A549 (cell line): ENCODE measurements at regions not wholly inside any gene's neighbourhood (a gene's known extent, or its start where the extent isn't known, plus 50 kb on each side); places are given as distances from the start of the nearest gene placed in this dataset.

Experiments
- ATAC-seq, 2 experiments: fragments of 200-7000 bp in 1 of 2; fragments of >200 bp in 1 of 2; cut with Nextera tagmentation in 1 of 2; cut with Tn5 transposase in 1 of 2; 3 replicates each; pipeline versions ENCODE4 v1.8.0 to v1.9.1; 2018 to 2020; ENCODE audit warnings: mild to moderate bottlenecking in 1 of 2, moderate library complexity in 1 of 2
- CTCF ChIA-PET: fragments of 300-600 bp; sonication (Branson Sonifier 250); formaldehyde crosslinking; extraction: SDS; loops from one replicate; lab custom pipeline; 2021; ENCODE audit warnings: antibody characterized with exemption, inconsistent platforms; lab: Yijun Ruan, JAX
- POLR2A ChIA-PET: fragments of 350-600 bp; formaldehyde crosslinking; extraction: SDS; loops from one replicate; lab custom pipeline; 2021; ENCODE audit warnings: antibody characterized with exemption, inconsistent platforms; lab: Yijun Ruan, JAX
- DNase-seq, 2 experiments: peaks; one replicate each; pipeline versions ENCODE4 v3.0.0 to v3.0.0-alpha.2; 2011 to 2016; ENCODE audit warnings: low read depth in 1 of 2, low spot score in 1 of 2
- FAIRE-seq: peaks from 2 replicates; lab custom pipeline; 2011; peaks lifted over from hg19 to GRCh38; lab: Jason Lieb, UNC
- H3K27ac ChIP-seq, 2 experiments: fragments of >200 bp; sonication (Bioruptor Twin); formaldehyde crosslinking; 3 replicates each; pipeline ENCODE4 v1.5.1; 2016 to 2017
- H3K4me1 ChIP-seq: fragments of >200 bp; sonication (Bioruptor Twin); formaldehyde crosslinking; 3 replicates; pipeline ENCODE4 v1.6.1; 2016
- H3K4me2 ChIP-seq: fragments of >200 bp; sonication (Bioruptor Twin); formaldehyde crosslinking; 3 replicates; pipeline ENCODE4 v1.6.1; 2016
- H3K4me3 ChIP-seq: fragments of >200 bp; sonication (Bioruptor Twin); formaldehyde crosslinking; 3 replicates; pipeline ENCODE4 v1.5.1; 2016
- H3K9me3 ChIP-seq: fragments of >200 bp; sonication (Bioruptor Twin); formaldehyde crosslinking; 3 replicates; pipeline ENCODE4 v1.6.1; 2016
- CBX2 ChIP-seq: fragments of 200-600 bp; sonication (generic); IDR thresholded peaks from 2 replicates; pipeline ENCODE4 v1.6.1; 2016; ENCODE audit warnings: low read depth, mild to moderate bottlenecking, borderline replicate concordance
- CHD2 ChIP-seq: fragments of 150-350 bp; IDR thresholded peaks from 2 replicates; pipeline ENCODE4 v1.6.1; 2014; ENCODE audit warnings: low read length; ENCODE audit not compliant: partially characterized antibody
- CHD4 ChIP-seq: fragments of 200-600 bp; sonication (generic); IDR thresholded peaks from 2 replicates; pipeline ENCODE4 v1.6.1; 2016; ENCODE audit warnings: antibody characterized with exemption, mild to moderate bottlenecking, borderline replicate concordance
- CTCF ChIP-seq: fragments of >200 bp; sonication (Bioruptor Twin); formaldehyde crosslinking; IDR thresholded peaks from 3 replicates; pipeline ENCODE4 v1.5.1; 2016
- EHF ChIP-seq: fragments of 250-450 bp; sonication (Bioruptor Pico); IDR thresholded peaks from 2 replicates; pipeline ENCODE4 v1.5.0; 2020; ENCODE audit warnings: mild to moderate bottlenecking
- FOSL2 ChIP-seq, 2 experiments: fragments of 450-650 bp in 1 of 2; fragments of >200 bp in 1 of 2; sonication (Bioruptor Twin) in 1 of 2; formaldehyde crosslinking; IDR thresholded peaks; 2 replicates each; pipeline versions ENCODE4 v1.5.0 to v1.6.1; 2016 to 2020; ENCODE audit warnings: mild to moderate bottlenecking in 1 of 2, moderate library complexity in 1 of 2
- FOXS1 ChIP-seq: fragments of 250-450 bp; sonication (Bioruptor Pico); IDR thresholded peaks from 2 replicates; pipeline ENCODE4 v1.5.0; 2020; ENCODE audit warnings: mild to moderate bottlenecking, moderate library complexity
- HEYL ChIP-seq: fragments of 250-450 bp; sonication (Bioruptor Pico); IDR thresholded peaks from 2 replicates; pipeline ENCODE4 v1.8.0; 2021; ENCODE audit warnings: mild to moderate bottlenecking, moderate library complexity
- HMGXB4 ChIP-seq: fragments of 250-450 bp; sonication (Bioruptor Pico); IDR thresholded peaks from 2 replicates; pipeline ENCODE4 v1.5.0; 2021; ENCODE audit warnings: mild to moderate bottlenecking, moderate library complexity, borderline replicate concordance
- HOXB5 ChIP-seq: fragments of 250-450 bp; sonication (Bioruptor Pico); IDR thresholded peaks from 2 replicates; pipeline ENCODE4 v1.5.0; 2020; ENCODE audit warnings: mild to moderate bottlenecking, moderate library complexity
- JUNB ChIP-seq: fragments of >200 bp; sonication (Bioruptor Twin); formaldehyde crosslinking; IDR thresholded peaks from 2 replicates; pipeline ENCODE4 v1.6.1; 2016
- MAZ ChIP-seq: fragments of 150-350 bp; IDR thresholded peaks from 2 replicates; pipeline ENCODE4 v1.6.1; 2014; ENCODE audit warnings: antibody characterized with exemption, low read depth, low read length, borderline replicate concordance
- NR3C1 ChIP-seq: fragments of >200 bp; sonication (Bioruptor Twin); formaldehyde crosslinking; IDR thresholded peaks from 3 replicates; pipeline ENCODE4 v1.6.1; 2017
- PHF8 ChIP-seq: fragments of 200-600 bp; sonication (generic); IDR thresholded peaks from 2 replicates; pipeline ENCODE4 v1.6.1; 2016; ENCODE audit warnings: low read depth, mild to moderate bottlenecking, antibody characterized with exemption, moderate library complexity, borderline replicate concordance
- RCOR1 ChIP-seq: fragments of 150-350 bp; IDR thresholded peaks from 2 replicates; pipeline ENCODE4 v1.6.1; 2014; ENCODE audit warnings: antibody characterized with exemption, low read length, low read depth
- SREBF2 ChIP-seq: fragments of 450-650 bp; IDR thresholded peaks from 2 replicates; pipeline ENCODE4 v1.6.1; 2014; ENCODE audit warnings: mild to moderate bottlenecking, moderate library complexity
- TP53 ChIP-seq: fragments of 250-450 bp; sonication (Bioruptor Pico); IDR thresholded peaks from 2 replicates; pipeline ENCODE4 v1.5.0; 2021; ENCODE audit warnings: mild to moderate bottlenecking, moderate library complexity
- ZC3H11A ChIP-seq: fragments of 450-650 bp; IDR thresholded peaks from 2 replicates; pipeline ENCODE4 v1.6.1; 2014; ENCODE audit warnings: antibody characterized with exemption, mild to moderate bottlenecking
- WGBS: methylation state at CpG from one replicate; pipeline ENCODE4 v1.1.6; 2017; ENCODE audit errors: missing lambda C conversion rate; 5-methylcytosine and 5-hydroxymethylcytosine counted together
- TF ChIP-seq, protein P1 (sequence below): fragments of 150-350 bp; IDR thresholded peaks from 2 replicates; pipeline ENCODE4 v1.6.1; 2014; ENCODE audit warnings: low read depth, mild to moderate bottlenecking, low read length

GRCh38 chr2:149658553-149658952 is 71.0 kb upstream of the MMADHC start (continued):
- TF ChIP-seq HOXB5 (CRISPR knock-in tag): no peak
- TF ChIP-seq, all 56 proteins: peak for 1

- DNase-seq (no peak), FAIRE-seq (no peak), ATAC-seq (no peak; a peak in 1 of 6 replicates)
- WGBS: 94% methylated on average over 1 of the region's 1 CpG
- H3K4me3 ChIP-seq: no peak overlapping the region
- H3K4me2 ChIP-seq: no peak overlapping the region
- POLR2A ChIA-PET: interaction anchor here (0.6 kb wide), 1 partner anchor 39 kb away, joined by 3 read pairs; no protein-coding TSS in a partner anchor
- CTCF ChIA-PET: interaction anchor here (1.1 kb wide), 1 partner anchor 9 kb away, joined by 3 read pairs; no protein-coding TSS in a partner anchor
- H3K4me1 ChIP-seq: peaks cover 17% of the 10 kb centered on the region; the same call in 2 of the 3 replicates
- H3K9me3 ChIP-seq: no peaks in the 10 kb centered on the region
- H3K27ac ChIP-seq: no peak overlapping the region
- TF ChIP-seq TP53 (CRISPR knock-in tag) (no peak), PHF8 (no peak), CTCF (no peak), CHD4 (no peak), HMGXB4 (CRISPR knock-in tag) (no peak), JUNB (no peak)
Observed at GRCh38 chr2:149657401-149658040, 69.9 kb upstream of the MMADHC start.

- Histone ChIP-seq H3K4me2 (no peak overlapping the region), H3K4me1 (peaks cover 17% of the 10 kb centered on the region; the same call in 2 of the 3 replicates), H3K4me3 (no peak overlapping the region), H3K9me3 (no peaks in the 10 kb centered on the region), H3K27ac (no peak overlapping the region)
- no peak for ATAC-seq
- DNase-seq: no peak
- ChIA-PET POLR2A (no interaction called here), CTCF (no interaction called here)
- TF ChIP-seq, protein P1, sequence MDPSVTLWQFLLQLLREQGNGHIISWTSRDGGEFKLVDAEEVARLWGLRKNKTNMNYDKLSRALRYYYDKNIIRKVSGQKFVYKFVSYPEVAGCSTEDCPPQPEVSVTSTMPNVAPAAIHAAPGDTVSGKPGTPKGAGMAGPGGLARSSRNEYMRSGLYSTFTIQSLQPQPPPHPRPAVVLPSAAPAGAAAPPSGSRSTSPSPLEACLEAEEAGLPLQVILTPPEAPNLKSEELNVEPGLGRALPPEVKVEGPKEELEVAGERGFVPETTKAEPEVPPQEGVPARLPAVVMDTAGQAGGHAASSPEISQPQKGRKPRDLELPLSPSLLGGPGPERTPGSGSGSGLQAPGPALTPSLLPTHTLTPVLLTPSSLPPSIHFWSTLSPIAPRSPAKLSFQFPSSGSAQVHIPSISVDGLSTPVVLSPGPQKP: no peak
- TF ChIP-seq FOXS1 (CRISPR knock-in tag): no peak
- no peak for TF ChIP-seq CHD2
- no peak for TF ChIP-seq CTCF
- no peak for FAIRE-seq
- WGBS: 61% methylated on average over 5 of the region's 5 CpGs
Observed at GRCh38 chr2:149656996-149657395, 69.4 kb upstream of the MMADHC start.

- Histone ChIP-seq H3K9me3 (no peaks in the 10 kb centered on the region), H3K4me3 (no peak overlapping the region), H3K27ac (no peak overlapping the region), H3K4me2 (no peak overlapping the region), H3K4me1 (peaks cover 39% of the 10 kb centered on the region)
- ATAC-seq (no peak), FAIRE-seq (no peak), DNase-seq (no peak)
- CTCF ChIA-PET: interaction anchor here (1.2 kb wide), 1 partner anchor 1585 kb away, joined by 3 read pairs; no protein-coding TSS in a partner anchor
- POLR2A ChIA-PET: no interaction called here
- WGBS: 81% methylated on average over 3 of the region's 3 CpGs
- TF ChIP-seq HOXB5 (CRISPR knock-in tag) (no peak), CTCF (no peak), RCOR1 (no peak), HEYL (CRISPR knock-in tag) (no peak), CBX2 (no peak), FOSL2 (IDR thresholded peaks at IDR 0.05) (no peak), FOSL2 (CRISPR knock-in tag; IDR thresholded peaks at IDR 0.05) (no peak), ZC3H11A (no peak), EHF (no peak), SREBF2 (no peak), MAZ (no peak), NR3C1 (no peak)
Observed at GRCh38 chr2:149653831-149654445, 66.4 kb upstream of the MMADHC start.
